Astrocyte of the spinal cord (primary cell): ENCODE measurements at regions not wholly inside any gene's neighbourhood (a gene's known extent, or its start where the extent isn't known, plus 50 kb on each side); places are given as distances from the start of the nearest gene placed in this dataset.
"Not testable (repeated sequence)": the region's sequence is repeated elsewhere in the genome, so short reads cannot be mapped to it uniquely, and the experiment has no call there.

Source experiments
- DNase-seq: peaks from one replicate; pipeline ENCODE4 v3.0.0; 2011; ENCODE audit warnings: low read depth, low spot score
- H3K4me3 ChIP-seq: 2 replicates; pipeline ENCODE4 v1.5.1; 2011; ENCODE audit warnings: low read depth, mild to moderate bottlenecking, low read length, moderate library complexity
- in situ Hi-C: cut with HindIII; loops from 2 replicates; pipeline ENCODE4 v1.10.0; 2017; ENCODE audit warnings: low sequenced_read_pairs
- TF ChIP-seq, protein P1 (sequence below): IDR thresholded peaks from 2 replicates; pipeline ENCODE4 v1.5.1; 2012; ENCODE audit warnings: low read depth, mild to moderate bottlenecking, low read length, inconsistent platforms

DNA sequence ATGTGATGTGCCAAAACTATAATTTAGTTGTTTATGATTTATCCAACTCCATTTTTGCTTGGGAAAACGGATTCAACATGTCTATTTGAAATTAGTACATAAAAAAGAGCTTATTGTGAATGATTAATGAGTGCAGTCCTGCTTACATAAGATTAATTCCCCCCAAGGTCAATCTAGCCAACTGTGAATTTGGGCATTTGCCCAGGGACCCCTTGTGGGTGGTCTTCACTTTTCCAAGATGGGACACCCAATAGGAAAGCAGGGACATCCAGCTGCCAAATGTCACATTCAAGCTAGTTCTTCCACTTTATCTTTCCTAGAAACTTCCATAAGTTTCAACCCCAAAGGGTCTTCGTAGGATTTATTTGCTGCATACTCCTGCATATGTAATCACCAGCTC lies 362.4 kb upstream of the PKN2 start:
- H3K4me3 ChIP-seq: no peak overlapping the region
- DNase-seq: no peak
- in situ Hi-C loops: no loop called here
- TF ChIP-seq, protein P1, sequence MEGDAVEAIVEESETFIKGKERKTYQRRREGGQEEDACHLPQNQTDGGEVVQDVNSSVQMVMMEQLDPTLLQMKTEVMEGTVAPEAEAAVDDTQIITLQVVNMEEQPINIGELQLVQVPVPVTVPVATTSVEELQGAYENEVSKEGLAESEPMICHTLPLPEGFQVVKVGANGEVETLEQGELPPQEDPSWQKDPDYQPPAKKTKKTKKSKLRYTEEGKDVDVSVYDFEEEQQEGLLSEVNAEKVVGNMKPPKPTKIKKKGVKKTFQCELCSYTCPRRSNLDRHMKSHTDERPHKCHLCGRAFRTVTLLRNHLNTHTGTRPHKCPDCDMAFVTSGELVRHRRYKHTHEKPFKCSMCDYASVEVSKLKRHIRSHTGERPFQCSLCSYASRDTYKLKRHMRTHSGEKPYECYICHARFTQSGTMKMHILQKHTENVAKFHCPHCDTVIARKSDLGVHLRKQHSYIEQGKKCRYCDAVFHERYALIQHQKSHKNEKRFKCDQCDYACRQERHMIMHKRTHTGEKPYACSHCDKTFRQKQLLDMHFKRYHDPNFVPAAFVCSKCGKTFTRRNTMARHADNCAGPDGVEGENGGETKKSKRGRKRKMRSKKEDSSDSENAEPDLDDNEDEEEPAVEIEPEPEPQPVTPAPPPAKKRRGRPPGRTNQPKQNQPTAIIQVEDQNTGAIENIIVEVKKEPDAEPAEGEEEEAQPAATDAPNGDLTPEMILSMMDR: no peak

GRCh38 chr1:88324899-88325298 lies 359.2 kb upstream of the PKN2 start:
- TF ChIP-seq, protein P1: no peak

DNA sequence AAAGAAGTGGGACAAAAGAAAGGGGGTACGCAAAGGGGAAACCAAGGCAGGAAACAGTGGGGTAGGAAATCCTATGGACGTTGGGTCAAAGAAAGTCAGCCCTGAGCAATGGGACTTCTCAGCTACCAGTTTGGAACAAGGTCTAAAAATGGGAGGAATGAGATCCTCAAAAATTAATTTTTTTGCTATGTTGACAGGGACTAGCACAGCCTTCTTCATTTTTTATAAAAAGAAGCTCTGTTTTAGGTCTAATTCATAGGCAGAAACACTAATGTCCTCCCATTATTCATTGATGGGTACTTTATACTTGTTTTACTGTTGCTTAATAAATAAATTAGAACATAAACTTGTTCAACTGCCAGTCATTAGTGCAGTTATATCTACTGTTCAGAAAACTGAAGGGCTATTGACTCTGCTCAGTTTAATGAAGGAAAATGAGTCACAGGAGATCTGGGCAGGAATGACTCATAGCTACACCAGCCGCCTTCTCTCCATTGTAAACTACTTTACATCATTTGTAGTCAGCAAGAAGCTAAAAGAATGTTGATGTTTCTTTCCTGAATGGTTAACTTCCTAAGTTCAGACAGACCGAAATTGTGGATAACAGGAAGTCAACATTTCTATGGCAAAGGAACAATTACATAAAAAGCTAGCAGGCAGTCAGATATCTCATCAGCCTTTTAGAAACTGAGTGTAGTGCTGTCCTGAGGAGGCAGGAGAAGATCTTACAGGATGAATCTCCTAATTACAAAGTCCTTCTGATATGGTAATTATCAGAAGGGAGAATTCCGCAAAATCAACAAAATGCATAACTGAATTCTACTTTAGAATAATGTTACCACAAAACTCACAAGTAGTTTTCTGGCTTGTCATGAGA lies 356.4 kb upstream of the PKN2 start:
- in situ Hi-C loops: no loop called here
- DNase-seq: peak; percentile 93
- TF ChIP-seq, protein P1: no peak
- H3K4me3 ChIP-seq: no peak overlapping the region

More at GRCh38 chr1:88324899-88325298, 359.2 kb upstream of the PKN2 start:
- in situ Hi-C loops: no loop called here
- H3K4me3 ChIP-seq: no peak overlapping the region
- DNase-seq: no peak

DNA sequence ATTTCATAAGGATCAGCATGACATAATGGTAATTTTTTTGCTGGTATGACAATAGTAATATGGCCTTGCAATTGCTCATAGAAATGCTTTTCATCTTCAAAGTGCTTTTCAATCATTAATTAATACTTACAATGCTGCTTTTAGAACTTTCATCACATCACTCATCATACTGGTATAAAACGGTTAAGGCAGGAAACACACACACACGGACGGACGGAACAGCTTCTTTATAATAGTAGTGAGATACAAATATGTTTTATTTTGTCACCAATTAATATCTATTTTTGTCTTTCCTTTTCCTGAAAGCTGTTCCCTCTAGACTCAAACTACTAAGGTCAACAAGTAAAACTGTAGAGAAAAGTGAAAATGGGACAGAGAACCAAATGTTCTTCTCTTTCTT lies 353.9 kb upstream of the PKN2 start:
- no peak for DNase-seq
- no peak overlapping the region for H3K4me3 ChIP-seq
- in situ Hi-C loops: no loop called here
- TF ChIP-seq, protein P1: no peak

DNA sequence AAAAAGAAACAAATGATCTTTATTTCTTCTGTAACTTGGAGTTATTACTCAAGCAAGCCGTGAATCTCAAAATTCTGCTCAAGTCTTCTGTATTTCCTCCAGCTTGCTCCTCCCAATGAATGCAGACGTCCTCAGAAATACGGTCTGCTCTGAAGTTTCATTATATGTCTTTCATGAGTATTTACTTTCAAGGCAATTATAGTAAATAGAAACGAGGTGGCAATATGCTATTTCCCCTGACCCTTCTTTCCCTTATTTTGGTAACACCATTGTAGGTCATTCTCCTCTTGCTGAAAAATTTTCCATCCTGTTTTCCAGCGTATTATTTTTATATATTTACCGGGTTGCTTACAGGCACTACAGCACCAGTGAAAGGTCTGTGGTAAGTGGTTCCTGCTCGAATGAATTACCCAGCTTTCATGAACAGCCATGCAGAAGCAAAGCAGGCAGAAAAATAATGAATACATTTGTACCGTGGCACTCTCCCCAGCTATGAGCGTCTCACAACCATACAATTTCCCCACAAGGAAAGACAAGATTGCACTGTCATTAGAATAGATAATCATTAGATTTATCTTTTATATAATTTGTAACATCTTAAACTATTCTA lies 350.9 kb upstream of the PKN2 start:
- in situ Hi-C loops: no loop called here
- H3K4me3 ChIP-seq: no peak overlapping the region
- TF ChIP-seq, protein P1: no peak
- no peak for DNase-seq

GRCh38 chr1:88341447-88341846 lies 342.6 kb upstream of the PKN2 start:
- TF ChIP-seq, protein P1: no peak
- no peak overlapping the region for H3K4me3 ChIP-seq
- in situ Hi-C loops: no loop called here
- no peak for DNase-seq

DNA sequence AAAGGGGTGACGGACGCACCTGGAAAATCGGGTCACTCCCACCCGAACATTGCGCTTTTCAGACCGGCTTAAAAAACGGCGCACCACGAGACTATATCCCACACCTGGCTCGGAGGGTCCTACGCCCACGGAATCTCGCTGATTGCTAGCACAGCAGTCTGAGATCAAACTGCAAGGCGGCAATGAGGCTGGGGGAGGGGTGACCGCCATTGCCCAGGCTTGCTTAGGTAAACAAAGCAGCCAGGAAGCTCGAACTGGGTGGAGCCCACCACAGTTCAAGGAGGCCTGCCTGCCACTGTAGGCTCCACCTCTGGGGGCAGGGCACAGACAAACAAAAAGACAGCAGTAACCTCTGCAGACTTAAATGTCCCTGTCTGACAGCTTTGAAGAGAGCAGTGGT lies 342.0 kb upstream of the PKN2 start:
- H3K4me3 ChIP-seq, DNase-seq, in situ Hi-C loops: not testable (repeated sequence)
